HG03439 (cell line): ENCODE measurements at regions not wholly inside any gene's neighbourhood (a gene's known extent, or its start where the extent isn't known, plus 50 kb on each side); places are given as distances from the start of the nearest gene placed in this dataset.

Experiments used
- ATAC-seq: cut with Tn5 transposase; IDR thresholded peaks from one replicate; pipeline ENCODE4 v1.9.1; 2021; ENCODE audit warnings: mild to moderate bottlenecking, moderate library complexity; ENCODE audit not compliant: unreplicated experiment

- no peak for ATAC-seq
Observed at GRCh38 chr6:37105148-37106050, 64.6 kb upstream of the PIM1 start.

- ATAC-seq = no peak
Observed at GRCh38 chr6:37106051-37106363, 63.9 kb upstream of the PIM1 start.

- no peak for ATAC-seq
Observed at GRCh38 chr6:37106554-37106953, 63.4 kb upstream of the PIM1 start.

- no peak for ATAC-seq
Observed at GRCh38 chr6:37106982-37107491, 62.9 kb upstream of the PIM1 start.

GRCh38 chr6:37109714-37110499, 60.0 kb upstream of the PIM1 start:
- no peak for ATAC-seq

GRCh38 chr6:37110500-37111461, 59.2 kb upstream of the PIM1 start:
- peak; percentile 70 for ATAC-seq

- no peak for ATAC-seq
Observed at GRCh38 chr6:37113976-37114375, 56.0 kb upstream of the PIM1 start.

- ATAC-seq = no peak
Observed at GRCh38 chr6:37114612-37115011, 55.3 kb upstream of the PIM1 start.

GRCh38 chr6:37115236-37115895, 54.6 kb upstream of the PIM1 start:
- no peak for ATAC-seq

- no peak for ATAC-seq
Observed at GRCh38 chr6:37116326-37116725, 53.6 kb upstream of the PIM1 start.

- no peak for ATAC-seq
Observed at GRCh38 chr6:37119387-37119886, 50.5 kb upstream of the PIM1 start.
